Endothelial cell of umbilical vein (primary cell): ENCODE measurements at regions not wholly inside any gene's neighbourhood (a gene's known extent, or its start where the extent isn't known, plus 50 kb on each side); places are given as distances from the start of the nearest gene placed in this dataset.
A peak's percentile ranks its signal among the peaks of the same experiment; 100 is the strongest.

Experiments
- BruUV-seq: library from RNA; stranded (reverse); fragments of 400-500 nt; replicated peaks from 2 replicates; lab custom pipeline; 2021; lab: Mats Ljungman, UMichigan
- CTCF ChIA-PET: fragments of 300-600, 350-600 bp; sonication (Branson Sonifier 250); formaldehyde crosslinking; loops from one replicate; lab custom pipeline; 2021; ENCODE audit warnings: antibody characterized with exemption, inconsistent platforms; lab: Charles Lee
- POLR2A ChIA-PET: fragments of 300-600, 350-600 bp; sonication (Branson Sonifier 250); formaldehyde crosslinking; loops from one replicate; lab custom pipeline; 2021; ENCODE audit warnings: antibody characterized with exemption, inconsistent platforms; lab: Charles Lee
- DNase-seq: peaks from one replicate; pipeline ENCODE4 v3.0.0-alpha.2; 2011; ENCODE audit warnings: low read depth, low spot score
- FAIRE-seq: peaks from 2 replicates; lab custom pipeline; 2011; peaks lifted over from hg19 to GRCh38; lab: Jason Lieb, UNC
- H2AFZ ChIP-seq: 2 replicates; pipeline ENCODE4 v1.6.0; 2012; ENCODE audit warnings: low read depth, low read length, control low read depth, inconsistent platforms
- H3K27ac ChIP-seq: 2 replicates; pipeline ENCODE4 v1.5.1; 2011; ENCODE audit warnings: low read depth, mild to moderate bottlenecking, control low read depth, low read length, moderate library complexity; ENCODE audit not compliant: insufficient read depth
- H3K27me3 ChIP-seq, 2 experiments: 2 replicates each; pipeline versions ENCODE4 v1.6.0 to v1.6.1; 2011; ENCODE audit warnings: low read length in 2 of 2, mixed read lengths in 1 of 2; ENCODE audit not compliant: control insufficient read depth in 2 of 2, insufficient read depth in 2 of 2
- H3K36me3 ChIP-seq, 2 experiments: 2 replicates in 1 of 2; 3 replicates in 1 of 2; pipeline ENCODE4 v1.5.1; 2011; ENCODE audit warnings: low read length in 2 of 2, mild to moderate bottlenecking in 1 of 2, moderate library complexity in 1 of 2; ENCODE audit not compliant: control insufficient read depth in 2 of 2, insufficient read depth in 2 of 2; ENCODE audit errors: extremely low read depth in 1 of 2
- H3K4me1 ChIP-seq: 3 replicates; pipeline ENCODE4 v1.5.1; 2011; ENCODE audit warnings: mild to moderate bottlenecking, low read length; ENCODE audit not compliant: control insufficient read depth, insufficient read depth; ENCODE audit errors: extremely low read depth
- H3K4me2 ChIP-seq: 2 replicates; pipeline ENCODE4 v1.6.1; 2011; ENCODE audit warnings: low read length, control low read depth, mixed read lengths; ENCODE audit not compliant: insufficient read depth
- H3K4me3 ChIP-seq, 3 experiments: fragments of 200-600 bp in 1 of 3; sonication (generic), shearing (Covaris generic) in 1 of 3; replicated peaks in 1 of 3; 2 replicates each; pipeline ENCODE4 v1.5.1; 2011 to 2016; ENCODE audit warnings: control low read depth in 3 of 3, low read length in 3 of 3, mild to moderate bottlenecking in 2 of 3, inconsistent platforms in 1 of 3, low read depth in 1 of 3, moderate library complexity in 1 of 3; ENCODE audit not compliant: insufficient read depth in 1 of 3
- H3K79me2 ChIP-seq: 2 replicates; pipeline ENCODE4 v1.6.0; 2012; ENCODE audit warnings: low read length, inconsistent platforms; ENCODE audit not compliant: control insufficient read depth, insufficient read depth
- H3K9ac ChIP-seq: replicated peaks from 2 replicates; pipeline ENCODE3; 2011; ENCODE audit warnings: low read length, control low read depth; ENCODE audit not compliant: insufficient read depth; ENCODE audit errors: extremely low read depth
- H3K9me1 ChIP-seq: replicated peaks from 3 replicates; pipeline ENCODE4 v1.6.0; 2011; ENCODE audit warnings: mild to moderate bottlenecking, low read length; ENCODE audit not compliant: control insufficient read depth, insufficient read depth; ENCODE audit errors: extremely low read depth
- H3K9me3 ChIP-seq: replicated peaks from 2 replicates; pipeline ENCODE4 v1.5.1; 2012; ENCODE audit warnings: low read length, inconsistent platforms; ENCODE audit not compliant: control insufficient read depth, insufficient read depth
- H4K20me1 ChIP-seq: replicated peaks from 2 replicates; pipeline ENCODE3; 2011; ENCODE audit warnings: mild to moderate bottlenecking, low read length; ENCODE audit not compliant: control insufficient read depth, insufficient read depth; ENCODE audit errors: extremely low read depth
- CTCF ChIP-seq, 2 donors: IDR thresholded peaks; 1 replicate in 1 of 2; 2 replicates in 1 of 2; pipeline ENCODE4 v1.5.1; 2011; ENCODE audit warnings: low read length in 2 of 2, mild to moderate bottlenecking in 2 of 2, moderate library complexity in 2 of 2, control low read depth in 1 of 2, inconsistent platforms in 1 of 2, low read depth in 1 of 2; ENCODE audit not compliant: insufficient read depth in 1 of 2; ENCODE audit errors: extremely low read depth in 1 of 2
- EZH2 ChIP-seq: IDR thresholded peaks from 2 replicates; pipeline ENCODE4 v1.6.1; 2012; ENCODE audit warnings: borderline replicate concordance, low read depth, mild to moderate bottlenecking, moderate library complexity, low read length, inconsistent platforms; ENCODE audit not compliant: severe bottlenecking
- FOS ChIP-seq: IDR thresholded peaks from 2 replicates; pipeline ENCODE4 v1.6.1; 2011; ENCODE audit warnings: mild to moderate bottlenecking, low read length, moderate library complexity, borderline replicate concordance; ENCODE audit not compliant: insufficient read depth
- GATA2 ChIP-seq: IDR thresholded peaks from 2 replicates; pipeline ENCODE4 v1.7.0; 2011; ENCODE audit warnings: low read depth, mild to moderate bottlenecking, moderate library complexity, mixed read lengths, low read length; ENCODE audit not compliant: insufficient read length, insufficient read depth
- JUN ChIP-seq: IDR thresholded peaks from 2 replicates; pipeline ENCODE4 v1.6.1; 2011; ENCODE audit warnings: borderline replicate concordance, low read depth; ENCODE audit not compliant: insufficient read length, insufficient read depth
- MAX ChIP-seq: IDR thresholded peaks from 2 replicates; pipeline ENCODE4 v1.6.1; 2011; ENCODE audit not compliant: insufficient read depth, insufficient read length
- MYC ChIP-seq: IDR thresholded peaks from one replicate; pipeline ENCODE4 v1.6.1; 2011; ENCODE audit warnings: mild to moderate bottlenecking, low read depth, low read length
- POLR2A ChIP-seq: IDR thresholded peaks from 2 replicates; pipeline ENCODE4 v1.6.1; 2012; ENCODE audit warnings: low read depth, mild to moderate bottlenecking, control low read depth, low read length
- POLR2AphosphoS5 ChIP-seq: IDR thresholded peaks from 2 replicates; pipeline ENCODE4 v1.6.1; 2012; ENCODE audit warnings: low read depth, mild to moderate bottlenecking, control low read depth, low read length, moderate library complexity; ENCODE audit not compliant: insufficient read depth
- dilution Hi-C: fragments of 300-500 bp; cut with MboI; formaldehyde crosslinking; loops from one replicate; pipeline ENCODE4 v1.15.0; 2019; ENCODE audit warnings: low sequenced_read_pairs; ENCODE audit not compliant: extremely low pct_ligation_motif_present
- intact Hi-C: fragments of 100-400 bp; cut with micrococcal nuclease; formaldehyde crosslinking; loops from one replicate; pipeline ENCODE4 v1.10.0; 2022

- H2AFZ ChIP-seq = no peak overlapping the region
- H3K4me2 ChIP-seq = no peak overlapping the region
- no peak overlapping the region for H3K4me3 ChIP-seq
- TF ChIP-seq GATA2 = no peak
- peak; percentile 70 to 77 for TF ChIP-seq CTCF (IDR thresholded peaks at IDR 0.05; ENCODE audit: extremely low read depth in 1 of 2, insufficient read depth in 1 of 2, low read depth in 1 of 2, low read length in 2 of 2)
- no peak overlapping the region for H3K27ac ChIP-seq
- H3K9me3 ChIP-seq = no peaks in the 10 kb centered on the region
- no TSS peak for BruUV-seq
- intact Hi-C loops = loop anchor here (1.0 to 10.0 kb wide), 2 partner anchors 304 to 1211 kb away; no protein-coding TSS in a partner anchor
- CTCF ChIA-PET = interaction anchor here (1.0 to 1.1 kb wide), 2 partner anchors 305 to 1215 kb away, joined by 3 to 6 read pairs; no protein-coding TSS in a partner anchor
- POLR2A ChIA-PET = no interaction called here
- dilution Hi-C loops = no loop called here
- FAIRE-seq (peak; percentile 59), DNase-seq (peak; percentile 40)
- no peaks in the 10 kb centered on the region for H3K79me2 ChIP-seq
- no peaks in the 10 kb centered on the region for H3K27me3 ChIP-seq
- H3K9ac ChIP-seq = no peak overlapping the region
- H4K20me1 ChIP-seq = no peaks in the 10 kb centered on the region
- no peaks in the 10 kb centered on the region for H3K4me1 ChIP-seq
- H3K36me3 ChIP-seq = no peaks in the 10 kb centered on the region
- H3K9me1 ChIP-seq = no peaks in the 10 kb centered on the region
Observed at GRCh38 chr5:18393565-18394442, 759.5 kb downstream of the TAF11L14 start.

- no peaks in the 10 kb centered on the region for H3K9me1 ChIP-seq
- H3K4me2 ChIP-seq = no peak overlapping the region
- H3K9me3 ChIP-seq = no peaks in the 10 kb centered on the region
- intact Hi-C loops (loop anchor here (1.0 to 10.0 kb wide), 2 partner anchors 304 to 1210 kb away; no protein-coding TSS in a partner anchor), dilution Hi-C loops (no loop called here)
- ChIA-PET CTCF (interaction anchor here (1.0 to 1.1 kb wide), 2 partner anchors 304 to 1214 kb away, joined by 3 to 6 read pairs; no protein-coding TSS in a partner anchor), POLR2A (no interaction called here)
- FAIRE-seq (no peak), DNase-seq (no peak)
- no peaks in the 10 kb centered on the region for H4K20me1 ChIP-seq
- no peaks in the 10 kb centered on the region for H3K4me1 ChIP-seq
- H3K36me3 ChIP-seq = no peaks in the 10 kb centered on the region
- no peak overlapping the region for H3K9ac ChIP-seq
- H3K79me2 ChIP-seq = no peaks in the 10 kb centered on the region
- H2AFZ ChIP-seq = no peak overlapping the region
- no TSS peak for BruUV-seq
- H3K27me3 ChIP-seq = no peaks in the 10 kb centered on the region
- H3K27ac ChIP-seq = no peak overlapping the region
- H3K4me3 ChIP-seq = no peak overlapping the region
- TF ChIP-seq CTCF (IDR thresholded peaks at IDR 0.05; ENCODE audit: extremely low read depth in 1 of 2, insufficient read depth in 1 of 2, low read depth in 1 of 2, low read length in 2 of 2) = no peak
- TF ChIP-seq POLR2A = no peak
- TF ChIP-seq MYC = no peak
- TF ChIP-seq JUN = no peak
- no peak for TF ChIP-seq FOS
- TF ChIP-seq MAX = no peak
- no peak for TF ChIP-seq POLR2AphosphoS5
- no peak for TF ChIP-seq GATA2
- no peak for TF ChIP-seq EZH2
Observed at GRCh38 chr5:18394443-18394804, 760.2 kb downstream of the TAF11L14 start.
